ENCODE measurements at regions not wholly inside any gene's neighbourhood (a gene's known extent, or its start where the extent isn't known, plus 50 kb on each side); places are given as distances from the start of the nearest gene placed in this dataset.

DNA sequence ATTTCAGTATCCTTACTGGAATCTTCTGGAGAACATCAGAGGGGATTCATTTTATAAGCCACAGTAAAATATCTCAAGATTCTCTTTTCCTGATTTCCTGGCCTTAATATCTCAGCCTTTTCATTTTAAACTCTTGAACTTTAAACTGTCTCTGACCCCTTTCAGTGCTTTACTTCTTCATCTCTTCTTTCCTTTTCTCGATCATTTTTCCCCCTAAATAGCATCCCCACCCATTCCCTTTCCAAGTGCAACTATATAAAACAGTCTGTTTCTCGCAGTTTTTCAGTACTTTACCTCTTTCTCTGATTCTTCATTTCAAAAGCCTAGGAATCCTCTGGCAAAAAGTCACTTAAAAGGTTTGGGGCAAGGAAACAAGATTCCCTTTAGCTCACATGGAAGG is 80.5 kb downstream of the PALM2AKAP2 start:
- Histone ChIP-seq H3K9ac (ENCODE audit: low read depth, low read length) (no peak overlapping the region), H3K36me3 (ENCODE audit: control insufficient read depth, insufficient read depth, low read length) (no peaks in the 10 kb centered on the region)

GRCh38 chr9:109861499-109861898 is 81.5 kb downstream of the PALM2AKAP2 start:
- H3K36me3 ChIP-seq (ENCODE audit: control insufficient read depth, insufficient read depth, low read length): no peaks in the 10 kb centered on the region
- peaks cover 3% of the 10 kb centered on the region; the same call in 1 of the 2 replicates for H3K4me1 ChIP-seq (ENCODE audit: control insufficient read depth, insufficient read depth, low read length)
- no peaks in the 10 kb centered on the region for H3K9me3 ChIP-seq (ENCODE audit: control insufficient read depth, insufficient read depth, low read length)
- no peak overlapping the region for H3K27ac ChIP-seq (ENCODE audit: low read depth, low read length)
- H3K9ac ChIP-seq (ENCODE audit: low read depth, low read length): no peak overlapping the region
- no peak overlapping the region for H3K4me3 ChIP-seq (ENCODE audit: low read depth, low read length)
- H3K27me3 ChIP-seq (ENCODE audit: control insufficient read depth, insufficient read depth, low read length): no peaks in the 10 kb centered on the region

More for the DNA sequence above, 80.5 kb downstream of the PALM2AKAP2 start:
- Histone ChIP-seq H3K4me3 (ENCODE audit: low read depth, low read length) (no peak overlapping the region), H3K27ac (ENCODE audit: low read depth, low read length) (no peak overlapping the region), H3K27me3 (ENCODE audit: control insufficient read depth, insufficient read depth, low read length) (no peaks in the 10 kb centered on the region), H3K4me1 (ENCODE audit: control insufficient read depth, insufficient read depth, low read length) (peaks cover 5% of the 10 kb centered on the region; the same call in 1 of the 2 replicates), H3K9me3 (ENCODE audit: control insufficient read depth, insufficient read depth, low read length) (no peaks in the 10 kb centered on the region)

- Histone ChIP-seq H3K27me3 (ENCODE audit: control insufficient read depth, insufficient read depth, low read length) (no peaks in the 10 kb centered on the region), H3K36me3 (ENCODE audit: control insufficient read depth, insufficient read depth, low read length) (no peaks in the 10 kb centered on the region), H3K27ac (ENCODE audit: low read depth, low read length) (no peak overlapping the region), H3K9me3 (ENCODE audit: control insufficient read depth, insufficient read depth, low read length) (no peaks in the 10 kb centered on the region), H3K4me1 (ENCODE audit: control insufficient read depth, insufficient read depth, low read length) (no peaks in the 10 kb centered on the region), H3K9ac (ENCODE audit: low read depth, low read length) (no peak overlapping the region), H3K4me3 (ENCODE audit: low read depth, low read length) (no peak overlapping the region)
Measured at GRCh38 chr9:109861918-109862317, 81.9 kb downstream of the PALM2AKAP2 start.

GRCh38 chr9:109862452-109862851 is 82.5 kb downstream of the PALM2AKAP2 start:
- Histone ChIP-seq H3K9me3 (ENCODE audit: control insufficient read depth, insufficient read depth, low read length) (no peaks in the 10 kb centered on the region), H3K36me3 (ENCODE audit: control insufficient read depth, insufficient read depth, low read length) (no peaks in the 10 kb centered on the region), H3K27me3 (ENCODE audit: control insufficient read depth, insufficient read depth, low read length) (no peaks in the 10 kb centered on the region), H3K4me3 (ENCODE audit: low read depth, low read length) (no peak overlapping the region), H3K27ac (ENCODE audit: low read depth, low read length) (no peak overlapping the region), H3K4me1 (ENCODE audit: control insufficient read depth, insufficient read depth, low read length) (no peaks in the 10 kb centered on the region), H3K9ac (ENCODE audit: low read depth, low read length) (no peak overlapping the region)

GRCh38 chr9:109863961-109864360 is 84.0 kb downstream of the PALM2AKAP2 start:
- Histone ChIP-seq H3K9me3 (ENCODE audit: control insufficient read depth, insufficient read depth, low read length) (no peaks in the 10 kb centered on the region), H3K4me1 (ENCODE audit: control insufficient read depth, insufficient read depth, low read length) (peaks cover 8% of the 10 kb centered on the region; the same call in 1 of the 2 replicates), H3K36me3 (ENCODE audit: control insufficient read depth, insufficient read depth, low read length) (no peaks in the 10 kb centered on the region), H3K4me3 (ENCODE audit: low read depth, low read length) (no peak overlapping the region), H3K27me3 (ENCODE audit: control insufficient read depth, insufficient read depth, low read length) (no peaks in the 10 kb centered on the region), H3K27ac (ENCODE audit: low read depth, low read length) (no peak overlapping the region), H3K9ac (ENCODE audit: low read depth, low read length) (no peak overlapping the region)

- Histone ChIP-seq H3K27me3 (ENCODE audit: control insufficient read depth, insufficient read depth, low read length) (no peaks in the 10 kb centered on the region), H3K9me3 (ENCODE audit: control insufficient read depth, insufficient read depth, low read length) (no peaks in the 10 kb centered on the region), H3K9ac (ENCODE audit: low read depth, low read length) (no peak overlapping the region), H3K4me1 (ENCODE audit: control insufficient read depth, insufficient read depth, low read length) (peaks cover 8% of the 10 kb centered on the region; the same call in 1 of the 2 replicates), H3K4me3 (ENCODE audit: low read depth, low read length) (no peak overlapping the region), H3K27ac (ENCODE audit: low read depth, low read length) (no peak overlapping the region), H3K36me3 (ENCODE audit: control insufficient read depth, insufficient read depth, low read length) (no peaks in the 10 kb centered on the region)
Measured at GRCh38 chr9:109865521-109865920, 85.5 kb downstream of the PALM2AKAP2 start.

GRCh38 chr9:109868207-109868606 is 88.2 kb downstream of the PALM2AKAP2 start:
- no peak overlapping the region for H3K4me3 ChIP-seq (ENCODE audit: low read depth, low read length)
- peaks cover 8% of the 10 kb centered on the region; the same call in 1 of the 2 replicates for H3K4me1 ChIP-seq (ENCODE audit: control insufficient read depth, insufficient read depth, low read length)
- H3K27me3 ChIP-seq (ENCODE audit: control insufficient read depth, insufficient read depth, low read length): no peaks in the 10 kb centered on the region
- H3K9me3 ChIP-seq (ENCODE audit: control insufficient read depth, insufficient read depth, low read length): no peaks in the 10 kb centered on the region
- no peak overlapping the region for H3K27ac ChIP-seq (ENCODE audit: low read depth, low read length)
- no peaks in the 10 kb centered on the region for H3K36me3 ChIP-seq (ENCODE audit: control insufficient read depth, insufficient read depth, low read length)
- no peak overlapping the region for H3K9ac ChIP-seq (ENCODE audit: low read depth, low read length)

- no peak overlapping the region for H3K4me3 ChIP-seq (ENCODE audit: low read depth, low read length)
- H3K9me3 ChIP-seq (ENCODE audit: control insufficient read depth, insufficient read depth, low read length): no peaks in the 10 kb centered on the region
- no peaks in the 10 kb centered on the region for H3K27me3 ChIP-seq (ENCODE audit: control insufficient read depth, insufficient read depth, low read length)
- no peak overlapping the region for H3K9ac ChIP-seq (ENCODE audit: low read depth, low read length)
- H3K36me3 ChIP-seq (ENCODE audit: control insufficient read depth, insufficient read depth, low read length): no peaks in the 10 kb centered on the region
- H3K4me1 ChIP-seq (ENCODE audit: control insufficient read depth, insufficient read depth, low read length): peaks cover 8% of the 10 kb centered on the region; the same call in 1 of the 2 replicates
- H3K27ac ChIP-seq (ENCODE audit: low read depth, low read length): no peak overlapping the region
Measured at GRCh38 chr9:109868722-109869121, 88.7 kb downstream of the PALM2AKAP2 start.

DNA sequence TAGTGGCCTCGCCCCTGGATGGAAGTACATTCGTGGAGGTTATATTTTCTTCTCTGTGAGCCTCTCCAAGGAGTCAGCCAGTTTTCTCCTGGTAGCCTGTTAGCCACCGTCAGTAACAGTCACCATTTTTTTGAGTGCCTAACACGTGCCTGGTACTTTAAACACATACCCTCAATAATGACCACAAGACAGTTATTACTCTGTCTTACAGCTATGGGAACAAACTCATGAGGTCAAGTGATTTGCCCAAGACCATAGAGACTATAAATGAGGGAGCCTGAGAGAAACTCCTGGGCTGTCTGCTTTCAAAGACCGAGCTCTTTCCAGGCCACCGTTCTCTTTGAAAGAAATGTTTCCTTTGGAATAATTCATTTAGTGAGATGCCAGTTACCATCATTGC is 90.4 kb downstream of the PALM2AKAP2 start:
- Histone ChIP-seq H3K4me1 (ENCODE audit: control insufficient read depth, insufficient read depth, low read length) (peaks cover 8% of the 10 kb centered on the region; the same call in 1 of the 2 replicates), H3K9me3 (ENCODE audit: control insufficient read depth, insufficient read depth, low read length) (no peaks in the 10 kb centered on the region), H3K36me3 (ENCODE audit: control insufficient read depth, insufficient read depth, low read length) (no peaks in the 10 kb centered on the region), H3K9ac (ENCODE audit: low read depth, low read length) (no peak overlapping the region), H3K4me3 (ENCODE audit: low read depth, low read length) (no peak overlapping the region), H3K27ac (ENCODE audit: low read depth, low read length) (no peak overlapping the region), H3K27me3 (ENCODE audit: control insufficient read depth, insufficient read depth, low read length) (no peaks in the 10 kb centered on the region)

DNA sequence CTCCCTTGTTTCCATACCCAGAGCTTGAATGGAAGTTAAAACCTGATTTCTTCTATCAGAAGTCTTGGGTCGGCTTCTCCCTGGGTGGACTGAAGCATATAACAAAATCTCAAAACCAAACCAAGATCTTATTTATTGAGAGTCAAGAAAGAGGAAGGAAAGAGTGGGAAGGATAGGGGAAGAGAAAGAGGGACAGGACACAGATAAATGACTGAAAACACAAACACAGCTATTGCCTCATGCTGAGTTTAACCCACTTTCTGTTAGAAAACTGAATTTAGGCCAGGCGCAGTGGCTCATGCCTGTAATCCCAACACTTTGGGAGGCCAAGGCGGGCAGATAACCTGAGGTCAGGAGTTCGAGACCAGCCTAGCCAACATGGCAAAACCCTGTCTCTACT is 92.9 kb downstream of the PALM2AKAP2 start:
- no peaks in the 10 kb centered on the region for H3K27me3 ChIP-seq (ENCODE audit: control insufficient read depth, insufficient read depth, low read length)
- H3K9ac ChIP-seq (ENCODE audit: low read depth, low read length): no peak overlapping the region
- no peak overlapping the region for H3K27ac ChIP-seq (ENCODE audit: low read depth, low read length)
- no peak overlapping the region for H3K4me3 ChIP-seq (ENCODE audit: low read depth, low read length)
- no peaks in the 10 kb centered on the region for H3K9me3 ChIP-seq (ENCODE audit: control insufficient read depth, insufficient read depth, low read length)
- H3K4me1 ChIP-seq (ENCODE audit: control insufficient read depth, insufficient read depth, low read length): peaks cover 8% of the 10 kb centered on the region; the same call in 1 of the 2 replicates
- H3K36me3 ChIP-seq (ENCODE audit: control insufficient read depth, insufficient read depth, low read length): no peaks in the 10 kb centered on the region

DNA sequence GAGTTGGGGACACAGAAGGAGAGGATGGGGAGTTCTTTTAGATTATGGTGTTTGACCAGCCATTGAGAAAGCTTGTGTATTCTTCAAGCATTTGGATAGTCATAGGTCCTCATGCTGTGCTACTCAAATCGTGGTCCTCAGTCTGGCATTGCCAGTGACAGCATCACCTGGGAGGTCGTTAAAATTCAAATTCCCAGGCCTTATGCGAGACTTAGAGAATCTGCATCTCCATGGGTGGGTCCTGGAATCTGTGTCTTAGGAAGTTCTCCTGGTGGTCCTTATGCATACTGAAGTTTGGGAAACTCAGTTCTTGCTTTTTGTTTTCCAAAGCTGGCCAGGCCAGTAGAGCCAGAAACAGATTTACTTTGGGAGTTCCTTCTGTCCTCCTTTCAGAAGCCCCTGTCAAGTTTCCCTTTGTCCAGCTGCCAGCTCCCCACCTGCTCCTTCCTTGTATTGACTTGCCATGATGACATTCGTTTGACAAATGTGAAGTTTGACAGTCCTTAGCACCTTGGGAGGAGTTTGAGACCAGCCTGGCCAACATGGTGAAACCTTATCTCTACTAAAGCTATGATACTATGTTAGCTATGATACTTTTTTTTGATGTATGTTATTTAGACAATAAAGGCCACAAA is 95.6 kb downstream of the PALM2AKAP2 start:
- H3K4me3 ChIP-seq (ENCODE audit: low read depth, low read length): no peak overlapping the region
- H3K27me3 ChIP-seq (ENCODE audit: control insufficient read depth, insufficient read depth, low read length): no peaks in the 10 kb centered on the region
- H3K36me3 ChIP-seq (ENCODE audit: control insufficient read depth, insufficient read depth, low read length): no peaks in the 10 kb centered on the region
- H3K4me1 ChIP-seq (ENCODE audit: control insufficient read depth, insufficient read depth, low read length): no peaks in the 10 kb centered on the region
- no peak overlapping the region for H3K9ac ChIP-seq (ENCODE audit: low read depth, low read length)
- H3K27ac ChIP-seq (ENCODE audit: low read depth, low read length): no peak overlapping the region
- H3K9me3 ChIP-seq (ENCODE audit: control insufficient read depth, insufficient read depth, low read length): no peaks in the 10 kb centered on the region

Measured in HUES48 (cell line).